ENCODE measurements at regions not wholly inside any gene's neighbourhood (a gene's known extent, or its start where the extent isn't known, plus 50 kb on each side); places are given as distances from the start of the nearest gene placed in this dataset.

GRCh38 chr4:38241541-38241940 lies 281.3 kb downstream of the PTTG2 start:
- TF ChIP-seq Cebpa-rat (IDR thresholded peaks at IDR 0.05), result no peak
- no peaks in the 10 kb centered on the region for H3K9me3 ChIP-seq
- no peaks in the 10 kb centered on the region for H3K27me3 ChIP-seq
- H3K36me3 ChIP-seq, result no peaks in the 10 kb centered on the region
- H3K4me1 ChIP-seq, result no peaks in the 10 kb centered on the region
- H3K9ac ChIP-seq, result no peak overlapping the region
- H4K20me1 ChIP-seq, result no peaks in the 10 kb centered on the region
- no peak overlapping the region for H3K4me3 ChIP-seq
- H3K27ac ChIP-seq, result no peak overlapping the region
- H3K4me2 ChIP-seq, result no peak overlapping the region

DNA sequence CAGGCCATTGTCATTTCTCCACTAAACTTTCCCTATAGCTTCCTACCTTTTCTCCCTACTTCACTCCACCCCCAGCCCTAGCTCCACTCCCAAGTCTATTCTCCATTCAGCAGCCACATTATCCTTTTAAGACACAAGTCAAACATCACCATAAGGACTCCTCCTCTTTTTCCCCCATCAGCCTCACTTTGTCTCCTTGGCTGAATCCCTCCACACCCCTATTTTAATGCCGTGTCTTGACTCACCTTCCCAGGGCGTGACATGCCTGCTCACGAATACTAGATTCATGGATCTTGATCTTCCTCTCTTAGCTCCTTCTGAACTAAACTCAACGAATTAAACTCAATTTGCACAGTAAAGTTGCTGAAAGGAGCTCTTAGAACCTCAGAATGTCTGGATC lies 281.9 kb downstream of the PTTG2 start:
- no peak for TF ChIP-seq Cebpa-rat (IDR thresholded peaks at IDR 0.05)
- no peak overlapping the region for H3K27ac ChIP-seq
- no peaks in the 10 kb centered on the region for H3K27me3 ChIP-seq
- H3K9me3 ChIP-seq, result no peaks in the 10 kb centered on the region
- no peak overlapping the region for H3K4me2 ChIP-seq
- no peak overlapping the region for H3K9ac ChIP-seq
- H3K4me3 ChIP-seq, result no peak overlapping the region
- H4K20me1 ChIP-seq, result no peaks in the 10 kb centered on the region
- no peaks in the 10 kb centered on the region for H3K4me1 ChIP-seq
- H3K36me3 ChIP-seq, result no peaks in the 10 kb centered on the region

GRCh38 chr4:38242822-38243387 lies 282.7 kb downstream of the PTTG2 start:
- TF ChIP-seq Cebpa-rat (IDR thresholded peaks at IDR 0.05), result no peak
- H3K36me3 ChIP-seq, result no peaks in the 10 kb centered on the region
- no peak overlapping the region for H3K4me3 ChIP-seq
- no peaks in the 10 kb centered on the region for H3K4me1 ChIP-seq
- H3K4me2 ChIP-seq, result no peak overlapping the region
- H3K9ac ChIP-seq, result no peak overlapping the region
- no peaks in the 10 kb centered on the region for H3K27me3 ChIP-seq
- no peaks in the 10 kb centered on the region for H3K9me3 ChIP-seq
- H4K20me1 ChIP-seq, result no peaks in the 10 kb centered on the region
- no peak overlapping the region for H3K27ac ChIP-seq

DNA sequence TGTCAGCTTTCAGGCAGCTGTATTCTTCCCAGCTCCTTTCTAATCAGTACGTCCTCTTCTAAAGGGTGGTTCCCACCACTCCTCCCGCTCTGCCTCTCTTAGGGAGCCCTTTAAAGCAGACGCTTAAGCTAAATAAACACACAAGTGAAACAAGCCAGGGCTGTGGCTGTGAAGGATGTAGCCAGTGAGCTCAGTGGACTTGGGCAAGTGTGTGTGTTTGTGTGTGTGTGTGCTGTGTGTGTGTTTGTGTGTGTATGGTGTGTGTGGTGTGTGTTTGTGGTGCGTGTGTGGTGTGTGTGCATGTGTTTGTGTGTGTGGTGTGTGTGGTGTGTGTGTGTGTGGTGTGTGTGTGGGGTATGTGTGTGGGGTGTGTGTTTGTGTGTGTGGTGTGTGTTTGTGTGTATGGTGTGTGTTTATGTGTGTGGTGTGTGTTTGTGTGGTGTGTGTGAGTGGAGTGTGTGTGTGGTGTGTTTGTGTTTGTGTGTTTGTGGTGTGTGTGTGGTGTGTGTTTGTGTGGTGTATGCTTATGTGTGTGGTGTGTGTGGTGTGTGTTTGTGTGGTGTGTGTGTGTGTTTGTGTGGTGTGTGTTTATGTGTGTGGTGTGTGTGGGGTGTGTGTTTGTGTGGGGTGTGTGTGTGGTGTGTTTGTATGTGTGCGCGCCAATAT lies 283.3 kb downstream of the PTTG2 start:
- H3K4me3 ChIP-seq, result no peak overlapping the region
- no peak overlapping the region for H3K4me2 ChIP-seq
- no peaks in the 10 kb centered on the region for H3K36me3 ChIP-seq
- no peak for TF ChIP-seq Cebpa-rat (IDR thresholded peaks at IDR 0.05)
- no peaks in the 10 kb centered on the region for H3K9me3 ChIP-seq
- H3K27me3 ChIP-seq, result no peaks in the 10 kb centered on the region
- H3K4me1 ChIP-seq, result no peaks in the 10 kb centered on the region
- no peak overlapping the region for H3K27ac ChIP-seq
- no peaks in the 10 kb centered on the region for H4K20me1 ChIP-seq
- no peak overlapping the region for H3K9ac ChIP-seq

GRCh38 chr4:38254825-38255224 lies 294.6 kb downstream of the PTTG2 start:
- Histone ChIP-seq H3K9ac (no peak overlapping the region), H3K36me3 (no peaks in the 10 kb centered on the region), H3K9me3 (peaks cover 17% of the 10 kb centered on the region), H3K4me3 (no peak overlapping the region), H4K20me1 (no peaks in the 10 kb centered on the region), H3K27me3 (no peaks in the 10 kb centered on the region), H3K4me2 (no peak overlapping the region), H3K27ac (no peak overlapping the region), H3K4me1 (no peaks in the 10 kb centered on the region)
- no peak for TF ChIP-seq Cebpa-rat (IDR thresholded peaks at IDR 0.05)

DNA sequence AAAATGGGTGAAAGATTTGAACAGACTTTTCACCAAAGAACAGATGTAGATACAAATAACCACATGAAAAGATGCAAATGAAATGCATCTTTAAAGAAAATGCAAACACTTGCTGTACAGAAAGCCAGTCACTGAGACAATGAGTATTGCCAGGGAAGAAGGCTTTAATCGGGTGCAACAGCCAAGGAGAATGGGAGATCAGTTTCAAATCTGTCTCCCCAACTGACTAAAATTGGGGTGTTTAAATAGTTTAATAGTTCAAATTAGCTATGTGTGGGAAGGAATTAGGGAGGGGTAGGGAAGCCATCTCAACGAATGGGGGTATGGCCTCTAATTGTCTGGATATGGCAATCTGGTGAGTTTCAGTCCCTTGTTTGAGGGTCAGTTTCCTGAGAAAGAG lies 295.4 kb downstream of the PTTG2 start:
- Histone ChIP-seq H3K9me3 (peaks cover 16% of the 10 kb centered on the region), H3K27me3 (no peaks in the 10 kb centered on the region), H3K4me3 (no peak overlapping the region), H3K36me3 (no peaks in the 10 kb centered on the region), H3K27ac (no peak overlapping the region), H3K4me1 (no peaks in the 10 kb centered on the region), H3K9ac (no peak overlapping the region), H3K4me2 (no peak overlapping the region), H4K20me1 (no peaks in the 10 kb centered on the region)
- no peak for TF ChIP-seq Cebpa-rat (IDR thresholded peaks at IDR 0.05)

- Histone ChIP-seq H3K9ac (no peak overlapping the region), H3K4me1 (no peaks in the 10 kb centered on the region), H3K9me3 (no peaks in the 10 kb centered on the region), H3K27ac (no peak overlapping the region), H3K27me3 (no peaks in the 10 kb centered on the region), H3K4me3 (no peak overlapping the region), H3K36me3 (no peaks in the 10 kb centered on the region), H4K20me1 (no peaks in the 10 kb centered on the region), H3K4me2 (no peak overlapping the region)
- no peak for TF ChIP-seq Cebpa-rat (IDR thresholded peaks at IDR 0.05)
Measured at GRCh38 chr4:38266616-38267015, 306.4 kb downstream of the PTTG2 start.

GRCh38 chr4:38268108-38268820 lies 308.1 kb downstream of the PTTG2 start:
- H3K4me3 ChIP-seq, result no peak overlapping the region
- no peaks in the 10 kb centered on the region for H3K27me3 ChIP-seq
- no peaks in the 10 kb centered on the region for H3K9me3 ChIP-seq
- H3K4me1 ChIP-seq, result no peaks in the 10 kb centered on the region
- no peak for TF ChIP-seq Cebpa-rat (IDR thresholded peaks at IDR 0.05)
- no peak overlapping the region for H3K9ac ChIP-seq
- no peak overlapping the region for H3K27ac ChIP-seq
- no peak overlapping the region for H3K4me2 ChIP-seq
- no peaks in the 10 kb centered on the region for H4K20me1 ChIP-seq
- no peaks in the 10 kb centered on the region for H3K36me3 ChIP-seq

DNA sequence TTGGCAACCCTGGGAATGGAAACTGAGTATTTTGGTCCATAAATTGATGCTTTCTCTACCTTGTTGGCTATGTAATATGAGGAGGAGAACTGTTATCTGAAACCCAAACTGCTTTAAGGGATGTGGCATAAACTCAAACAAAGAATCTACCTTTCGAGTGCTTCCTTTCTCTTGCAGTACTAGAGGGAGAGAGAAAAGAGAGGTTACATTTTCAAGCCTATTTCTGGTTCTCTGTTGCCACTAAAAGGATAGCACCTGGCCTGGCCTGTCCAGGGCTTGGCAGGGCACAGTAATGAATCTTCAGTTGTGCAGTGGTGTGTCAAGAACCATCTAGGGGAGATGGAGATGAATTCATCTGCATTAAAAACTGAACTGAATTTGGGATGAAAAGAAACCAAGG lies 308.6 kb downstream of the PTTG2 start:
- H3K27me3 ChIP-seq, result no peaks in the 10 kb centered on the region
- H3K27ac ChIP-seq, result no peak overlapping the region
- H3K9ac ChIP-seq, result no peak overlapping the region
- no peak overlapping the region for H3K4me3 ChIP-seq
- no peaks in the 10 kb centered on the region for H3K4me1 ChIP-seq
- no peak for TF ChIP-seq Cebpa-rat (IDR thresholded peaks at IDR 0.05)
- H3K4me2 ChIP-seq, result no peak overlapping the region
- no peaks in the 10 kb centered on the region for H3K36me3 ChIP-seq
- no peaks in the 10 kb centered on the region for H4K20me1 ChIP-seq
- H3K9me3 ChIP-seq, result no peaks in the 10 kb centered on the region

- no peak overlapping the region for H3K9ac ChIP-seq
- H3K4me2 ChIP-seq, result no peak overlapping the region
- TF ChIP-seq Cebpa-rat (IDR thresholded peaks at IDR 0.05), result no peak
- no peaks in the 10 kb centered on the region for H3K36me3 ChIP-seq
- no peaks in the 10 kb centered on the region for H3K4me1 ChIP-seq
- H3K4me3 ChIP-seq, result no peak overlapping the region
- H3K27ac ChIP-seq, result no peak overlapping the region
- no peaks in the 10 kb centered on the region for H3K27me3 ChIP-seq
- H4K20me1 ChIP-seq, result no peaks in the 10 kb centered on the region
- peaks cover 4% of the 10 kb centered on the region; the same call in 1 of the 2 replicates for H3K9me3 ChIP-seq
Measured at GRCh38 chr4:38273407-38273806, 313.2 kb downstream of the PTTG2 start.
